GM12892 (cell line): ENCODE measurements at regions not wholly inside any gene's neighbourhood (a gene's known extent, or its start where the extent isn't known, plus 50 kb on each side); places are given as distances from the start of the nearest gene placed in this dataset.

Source experiments
- POLR2A ChIP-seq: IDR thresholded peaks from 2 replicates; pipeline ENCODE4 v1.6.1; 2011; ENCODE audit warnings: low read depth, low read length, control low read depth
- POLR2AphosphoS5 ChIP-seq: IDR thresholded peaks from 2 replicates; pipeline ENCODE4 v1.6.1; 2011; ENCODE audit warnings: low read depth, low read length, control low read depth
- TAF1 ChIP-seq: IDR thresholded peaks from 2 replicates; pipeline ENCODE4 v1.6.1; 2011; ENCODE audit warnings: low read depth, mild to moderate bottlenecking, control low read depth, low read length, borderline replicate concordance

DNA sequence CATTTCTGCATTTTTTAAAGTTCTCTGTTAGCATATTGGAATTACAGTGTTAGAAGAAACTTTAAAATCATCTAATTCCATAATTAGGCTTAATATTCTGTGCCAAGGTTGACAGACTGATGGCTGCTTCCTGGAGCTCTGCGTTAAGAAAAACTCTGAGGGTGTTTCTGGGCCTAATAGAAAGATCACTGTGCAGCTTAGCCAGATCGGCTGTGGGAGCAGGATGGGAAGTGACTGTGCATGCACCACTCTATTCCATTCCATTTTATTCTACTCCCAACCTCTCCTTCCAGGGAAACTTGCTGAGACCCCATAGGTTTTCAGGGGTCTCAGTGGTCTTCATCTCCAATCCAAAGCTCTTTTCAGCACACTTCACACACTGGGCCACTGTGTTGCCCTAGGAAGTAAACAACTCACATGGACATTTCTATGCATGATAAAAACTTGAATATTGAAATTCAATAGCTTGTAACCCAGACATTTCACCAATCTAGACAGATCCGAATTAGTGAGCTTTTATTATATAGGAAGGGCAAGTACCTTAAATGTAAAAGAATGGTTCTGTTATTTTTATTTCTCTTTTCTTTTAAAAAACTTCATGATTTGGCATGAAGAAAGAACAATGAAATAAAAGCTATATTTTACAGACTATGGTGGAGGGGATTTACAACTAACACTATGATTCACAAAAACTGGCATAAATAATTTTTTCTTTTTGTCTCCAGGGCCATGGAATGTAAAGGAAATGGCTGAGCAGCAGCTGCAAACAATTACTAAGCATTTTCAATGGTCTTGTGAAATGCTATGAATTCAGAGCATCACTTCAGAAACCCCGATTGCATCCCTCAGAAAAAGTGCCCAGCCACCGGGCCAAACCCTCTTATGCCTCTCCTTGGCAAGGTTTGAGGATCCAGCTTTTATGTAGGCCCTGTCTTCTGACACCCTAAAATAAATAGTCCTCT is 51.4 kb upstream of the DAB2 start:
- TF ChIP-seq POLR2A (no peak), TAF1 (no peak), POLR2AphosphoS5 (no peak)
